ENCODE measurements at regions not wholly inside any gene's neighbourhood (a gene's known extent, or its start where the extent isn't known, plus 50 kb on each side); places are given as distances from the start of the nearest gene placed in this dataset.

DNA sequence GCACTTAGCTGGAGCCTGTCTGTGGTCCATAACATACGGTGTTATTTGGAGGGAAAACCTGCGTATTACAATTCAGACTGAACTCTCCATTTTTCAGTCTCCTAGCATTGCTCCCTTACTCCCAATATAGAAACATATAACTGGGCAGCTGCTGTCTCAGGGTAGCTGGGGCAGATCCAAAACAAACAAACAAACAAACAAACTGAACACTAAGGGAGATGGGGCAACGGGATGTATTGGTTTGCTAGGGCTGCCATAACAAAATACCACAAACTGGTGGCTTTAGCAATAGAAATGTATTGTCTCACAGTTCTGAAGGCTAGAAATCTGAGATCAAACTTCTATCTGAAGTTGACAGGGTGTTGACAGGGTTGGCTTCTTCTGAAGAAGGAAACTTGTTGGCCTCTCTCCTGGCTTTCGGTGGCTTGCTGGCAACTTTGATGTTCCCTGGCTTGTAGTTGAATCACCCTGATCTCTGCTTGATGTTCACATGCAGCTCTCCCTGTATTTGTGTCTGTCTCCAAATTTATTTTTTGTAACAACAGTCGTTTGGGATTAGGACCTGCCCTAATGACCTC, 329.3 kb upstream of the ZNF804A start:
- Histone ChIP-seq H3K36me3 (ENCODE audit: insufficient read depth, low read depth, low read length) (no peaks in the 10 kb centered on the region), H3K27ac (ENCODE audit: low read length) (no peak overlapping the region), H3K27me3 (ENCODE audit: insufficient read depth, low read length) (no peaks in the 10 kb centered on the region), H3K9ac (ENCODE audit: low read depth, low read length) (no peak overlapping the region), H3K9me3 (ENCODE audit: insufficient read depth, low read depth, low read length) (no peaks in the 10 kb centered on the region), H3K4me1 (ENCODE audit: insufficient read depth, low read length) (no peaks in the 10 kb centered on the region), H3K4me3 (ENCODE audit: low read length) (no peak overlapping the region)

GRCh38 chr2:184270660-184271059, 327.7 kb upstream of the ZNF804A start:
- H3K9ac ChIP-seq (ENCODE audit: low read depth, low read length) = no peak overlapping the region
- no peaks in the 10 kb centered on the region for H3K4me1 ChIP-seq (ENCODE audit: insufficient read depth, low read length)
- H3K9me3 ChIP-seq (ENCODE audit: insufficient read depth, low read depth, low read length) = no peaks in the 10 kb centered on the region
- no peak overlapping the region for H3K27ac ChIP-seq (ENCODE audit: low read length)
- H3K36me3 ChIP-seq (ENCODE audit: insufficient read depth, low read depth, low read length) = no peaks in the 10 kb centered on the region
- no peak overlapping the region for H3K4me3 ChIP-seq (ENCODE audit: low read length)
- H3K27me3 ChIP-seq (ENCODE audit: insufficient read depth, low read length) = no peaks in the 10 kb centered on the region

GRCh38 chr2:184272056-184272455, 326.3 kb upstream of the ZNF804A start:
- Histone ChIP-seq H3K27ac (ENCODE audit: low read length) (no peak overlapping the region), H3K36me3 (ENCODE audit: insufficient read depth, low read depth, low read length) (no peaks in the 10 kb centered on the region), H3K4me1 (ENCODE audit: insufficient read depth, low read length) (no peaks in the 10 kb centered on the region), H3K4me3 (ENCODE audit: low read length) (no peak overlapping the region), H3K9ac (ENCODE audit: low read depth, low read length) (no peak overlapping the region), H3K9me3 (ENCODE audit: insufficient read depth, low read depth, low read length) (no peaks in the 10 kb centered on the region), H3K27me3 (ENCODE audit: insufficient read depth, low read length) (no peaks in the 10 kb centered on the region)

- Histone ChIP-seq H3K27me3 (ENCODE audit: insufficient read depth, low read length) (no peaks in the 10 kb centered on the region), H3K27ac (ENCODE audit: low read length) (no peak overlapping the region), H3K36me3 (ENCODE audit: insufficient read depth, low read depth, low read length) (no peaks in the 10 kb centered on the region), H3K9me3 (ENCODE audit: insufficient read depth, low read depth, low read length) (no peaks in the 10 kb centered on the region), H3K9ac (ENCODE audit: low read depth, low read length) (no peak overlapping the region), H3K4me1 (ENCODE audit: insufficient read depth, low read length) (no peaks in the 10 kb centered on the region), H3K4me3 (ENCODE audit: low read length) (no peak overlapping the region)
Observed at GRCh38 chr2:184294831-184295230, 303.5 kb upstream of the ZNF804A start.

- Histone ChIP-seq H3K9me3 (ENCODE audit: insufficient read depth, low read depth, low read length) (no peaks in the 10 kb centered on the region), H3K9ac (ENCODE audit: low read depth, low read length) (no peak overlapping the region), H3K4me1 (ENCODE audit: insufficient read depth, low read length) (no peaks in the 10 kb centered on the region), H3K36me3 (ENCODE audit: insufficient read depth, low read depth, low read length) (no peaks in the 10 kb centered on the region), H3K27ac (ENCODE audit: low read length) (no peak overlapping the region), H3K27me3 (ENCODE audit: insufficient read depth, low read length) (no peaks in the 10 kb centered on the region), H3K4me3 (ENCODE audit: low read length) (no peak overlapping the region)
Observed at GRCh38 chr2:184297085-184297484, 301.2 kb upstream of the ZNF804A start.

- no peak overlapping the region for H3K27ac ChIP-seq (ENCODE audit: low read length)
- H3K9me3 ChIP-seq (ENCODE audit: insufficient read depth, low read depth, low read length) = no peaks in the 10 kb centered on the region
- no peak overlapping the region for H3K9ac ChIP-seq (ENCODE audit: low read depth, low read length)
- no peaks in the 10 kb centered on the region for H3K4me1 ChIP-seq (ENCODE audit: insufficient read depth, low read length)
- no peaks in the 10 kb centered on the region for H3K36me3 ChIP-seq (ENCODE audit: insufficient read depth, low read depth, low read length)
- H3K27me3 ChIP-seq (ENCODE audit: insufficient read depth, low read length) = no peaks in the 10 kb centered on the region
- no peak overlapping the region for H3K4me3 ChIP-seq (ENCODE audit: low read length)
Observed at GRCh38 chr2:184302506-184302905, 295.8 kb upstream of the ZNF804A start.

GRCh38 chr2:184304006-184304405, 294.3 kb upstream of the ZNF804A start:
- no peaks in the 10 kb centered on the region for H3K36me3 ChIP-seq (ENCODE audit: insufficient read depth, low read depth, low read length)
- no peak overlapping the region for H3K27ac ChIP-seq (ENCODE audit: low read length)
- H3K4me3 ChIP-seq (ENCODE audit: low read length) = no peak overlapping the region
- H3K27me3 ChIP-seq (ENCODE audit: insufficient read depth, low read length) = no peaks in the 10 kb centered on the region
- no peaks in the 10 kb centered on the region for H3K4me1 ChIP-seq (ENCODE audit: insufficient read depth, low read length)
- no peaks in the 10 kb centered on the region for H3K9me3 ChIP-seq (ENCODE audit: insufficient read depth, low read depth, low read length)
- H3K9ac ChIP-seq (ENCODE audit: low read depth, low read length) = no peak overlapping the region

DNA sequence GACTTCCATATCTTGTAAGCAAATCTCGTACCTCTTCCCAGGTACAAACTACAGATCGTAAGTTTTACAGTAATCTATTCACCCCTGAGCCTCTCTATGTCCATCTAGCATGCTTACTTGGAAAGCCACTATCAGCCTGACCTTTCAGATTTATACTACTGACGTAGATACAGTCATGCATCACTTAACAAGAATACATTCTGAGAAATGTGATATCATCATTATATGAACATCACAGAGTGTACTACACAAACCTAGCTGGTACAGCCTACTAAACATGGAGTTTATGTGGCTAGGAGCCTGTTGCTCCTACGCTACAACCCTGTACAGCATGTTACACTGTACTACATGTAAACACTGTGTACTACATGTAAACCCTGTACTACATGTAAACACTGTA, 293.2 kb upstream of the ZNF804A start:
- no peak overlapping the region for H3K9ac ChIP-seq (ENCODE audit: low read depth, low read length)
- no peak overlapping the region for H3K27ac ChIP-seq (ENCODE audit: low read length)
- H3K36me3 ChIP-seq (ENCODE audit: insufficient read depth, low read depth, low read length) = no peaks in the 10 kb centered on the region
- no peaks in the 10 kb centered on the region for H3K4me1 ChIP-seq (ENCODE audit: insufficient read depth, low read length)
- no peaks in the 10 kb centered on the region for H3K9me3 ChIP-seq (ENCODE audit: insufficient read depth, low read depth, low read length)
- H3K4me3 ChIP-seq (ENCODE audit: low read length) = no peak overlapping the region
- H3K27me3 ChIP-seq (ENCODE audit: insufficient read depth, low read length) = no peaks in the 10 kb centered on the region

GRCh38 chr2:184308706-184309105, 289.6 kb upstream of the ZNF804A start:
- Histone ChIP-seq H3K4me1 (ENCODE audit: insufficient read depth, low read length) (no peaks in the 10 kb centered on the region), H3K9me3 (ENCODE audit: insufficient read depth, low read depth, low read length) (no peaks in the 10 kb centered on the region), H3K4me3 (ENCODE audit: low read length) (no peak overlapping the region), H3K9ac (ENCODE audit: low read depth, low read length) (no peak overlapping the region), H3K27ac (ENCODE audit: low read length) (no peak overlapping the region), H3K36me3 (ENCODE audit: insufficient read depth, low read depth, low read length) (no peaks in the 10 kb centered on the region), H3K27me3 (ENCODE audit: insufficient read depth, low read length) (no peaks in the 10 kb centered on the region)

DNA sequence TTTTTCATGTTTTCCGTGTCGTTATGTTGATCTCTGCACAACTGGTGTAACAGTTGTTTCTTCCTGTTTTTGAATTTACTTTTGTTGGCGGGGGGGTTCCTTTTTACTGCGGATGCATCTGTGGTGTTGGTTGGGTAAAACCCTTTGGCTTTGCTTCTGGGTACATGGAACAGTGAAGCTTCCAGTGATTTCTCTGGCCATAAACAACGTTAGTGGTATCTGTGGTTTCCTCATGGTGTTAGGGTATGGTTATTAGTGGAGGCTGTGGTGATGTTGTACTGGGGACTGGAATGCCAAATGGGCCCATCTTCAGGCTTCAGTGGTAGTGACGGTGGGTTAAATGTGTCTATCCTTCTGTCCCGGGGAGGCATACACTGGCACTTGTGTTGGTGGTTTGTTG, 285.4 kb upstream of the ZNF804A start:
- Histone ChIP-seq H3K27me3 (ENCODE audit: insufficient read depth, low read length) (no peaks in the 10 kb centered on the region), H3K4me1 (ENCODE audit: insufficient read depth, low read length) (no peaks in the 10 kb centered on the region), H3K9ac (ENCODE audit: low read depth, low read length) (no peak overlapping the region), H3K9me3 (ENCODE audit: insufficient read depth, low read depth, low read length) (no peaks in the 10 kb centered on the region), H3K27ac (ENCODE audit: low read length) (no peak overlapping the region), H3K4me3 (ENCODE audit: low read length) (no peak overlapping the region), H3K36me3 (ENCODE audit: insufficient read depth, low read depth, low read length) (no peaks in the 10 kb centered on the region)

- no peaks in the 10 kb centered on the region for H3K9me3 ChIP-seq (ENCODE audit: insufficient read depth, low read depth, low read length)
- H3K4me3 ChIP-seq (ENCODE audit: low read length) = no peak overlapping the region
- H3K4me1 ChIP-seq (ENCODE audit: insufficient read depth, low read length) = no peaks in the 10 kb centered on the region
- no peak overlapping the region for H3K9ac ChIP-seq (ENCODE audit: low read depth, low read length)
- no peak overlapping the region for H3K27ac ChIP-seq (ENCODE audit: low read length)
- no peaks in the 10 kb centered on the region for H3K27me3 ChIP-seq (ENCODE audit: insufficient read depth, low read length)
- H3K36me3 ChIP-seq (ENCODE audit: insufficient read depth, low read depth, low read length) = no peaks in the 10 kb centered on the region
Observed at GRCh38 chr2:184314829-184315228, 283.5 kb upstream of the ZNF804A start.

DNA sequence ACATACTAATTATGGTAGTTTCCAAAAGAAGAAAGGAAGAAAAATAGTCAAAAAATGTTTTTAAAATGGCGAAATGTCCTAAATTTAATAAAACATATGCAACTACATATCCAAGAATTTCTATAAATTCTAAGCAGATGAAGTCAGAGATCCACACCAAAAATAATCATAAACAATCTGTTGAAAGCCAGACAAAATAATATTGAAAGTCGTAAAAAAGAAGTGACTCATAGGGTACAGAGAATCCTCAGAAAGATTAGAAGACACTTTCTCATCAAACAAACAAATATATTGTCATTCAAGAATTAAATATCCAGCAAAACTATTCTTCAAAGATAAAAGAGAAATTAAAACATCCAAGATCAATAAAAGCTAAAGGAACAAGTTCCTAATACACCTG, 281.4 kb upstream of the ZNF804A start:
- Histone ChIP-seq H3K4me3 (ENCODE audit: low read length) (no peak overlapping the region), H3K36me3 (ENCODE audit: insufficient read depth, low read depth, low read length) (no peaks in the 10 kb centered on the region), H3K9me3 (ENCODE audit: insufficient read depth, low read depth, low read length) (no peaks in the 10 kb centered on the region), H3K27me3 (ENCODE audit: insufficient read depth, low read length) (no peaks in the 10 kb centered on the region), H3K9ac (ENCODE audit: low read depth, low read length) (no peak overlapping the region), H3K27ac (ENCODE audit: low read length) (no peak overlapping the region), H3K4me1 (ENCODE audit: insufficient read depth, low read length) (no peaks in the 10 kb centered on the region)

DNA sequence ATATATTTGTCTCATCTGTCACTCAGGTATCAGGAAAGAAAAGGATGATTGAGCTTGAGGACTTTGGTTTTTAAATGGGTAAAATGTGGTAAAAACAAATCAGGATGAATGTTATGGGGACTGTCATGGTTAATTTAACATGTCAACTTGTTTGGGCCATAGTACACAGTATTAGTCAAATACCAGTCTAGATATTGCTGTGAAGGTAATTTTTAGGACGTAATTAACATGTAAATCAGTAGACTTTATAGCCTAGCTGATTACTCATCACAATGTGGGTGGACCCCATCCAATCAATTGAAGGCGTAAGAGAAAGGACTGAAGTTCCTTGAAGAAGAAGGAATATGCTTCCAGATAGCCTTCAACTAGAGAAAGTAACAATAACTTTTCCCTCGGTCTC, 275.7 kb upstream of the ZNF804A start:
- no peaks in the 10 kb centered on the region for H3K36me3 ChIP-seq (ENCODE audit: insufficient read depth, low read depth, low read length)
- no peaks in the 10 kb centered on the region for H3K9me3 ChIP-seq (ENCODE audit: insufficient read depth, low read depth, low read length)
- no peak overlapping the region for H3K4me3 ChIP-seq (ENCODE audit: low read length)
- no peak overlapping the region for H3K27ac ChIP-seq (ENCODE audit: low read length)
- H3K9ac ChIP-seq (ENCODE audit: low read depth, low read length) = no peak overlapping the region
- no peaks in the 10 kb centered on the region for H3K27me3 ChIP-seq (ENCODE audit: insufficient read depth, low read length)
- H3K4me1 ChIP-seq (ENCODE audit: insufficient read depth, low read length) = no peaks in the 10 kb centered on the region
